ENCODE measurements at regions not wholly inside any gene's neighbourhood (a gene's known extent, or its start where the extent isn't known, plus 50 kb on each side); places are given as distances from the start of the nearest gene placed in this dataset.

GRCh38 chr15:31545257-31545656 is 218.6 kb downstream of the KLF13 start:
- TF ChIP-seq CTCF (IDR thresholded peaks at IDR 0.05) = no peak
- no peak for TF ChIP-seq EZH2 (IDR thresholded peaks at IDR 0.05; ENCODE audit: borderline replicate concordance, insufficient read depth, low read depth, low read length, poor library complexity, severe bottlenecking)

Measured in B cell (primary cell).